GM11168 (cell line): ENCODE measurements at regions not wholly inside any gene's neighbourhood (a gene's known extent, or its start where the extent isn't known, plus 50 kb on each side); places are given as distances from the start of the nearest gene placed in this dataset.

ENCODE experiments used
- in situ Hi-C: fragments of 300-500 bp; cut with MboI; formaldehyde crosslinking; loops from one replicate; pipeline ENCODE4 v1.12.0; 2022; ENCODE audit warnings: low sequenced_read_pairs; ENCODE audit not compliant: unreplicated experiment

- in situ Hi-C loops, result no loop called here
Measured at GRCh38 chr15:85935182-85935581, 140.5 kb upstream of the KLHL25 start.

GRCh38 chr15:85937661-85938060, 142.0 kb upstream of the AGBL1 start:
- in situ Hi-C loops, result no loop called here

- in situ Hi-C loops, result no loop called here
Measured at GRCh38 chr15:85941186-85941855, 138.3 kb upstream of the AGBL1 start.

- in situ Hi-C loops, result no loop called here
Measured at GRCh38 chr15:85942632-85943031, 137.0 kb upstream of the AGBL1 start.

GRCh38 chr15:85943151-85943550, 136.5 kb upstream of the AGBL1 start:
- in situ Hi-C loops, result no loop called here

- in situ Hi-C loops, result no loop called here
Measured at GRCh38 chr15:85943791-85944190, 135.9 kb upstream of the AGBL1 start.

- in situ Hi-C loops, result no loop called here
Measured at GRCh38 chr15:85947021-85947420, 132.7 kb upstream of the AGBL1 start.

- in situ Hi-C loops, result no loop called here
Measured at GRCh38 chr15:85947936-85948335, 131.7 kb upstream of the AGBL1 start.

GRCh38 chr15:85950101-85950500, 129.6 kb upstream of the AGBL1 start:
- in situ Hi-C loops, result no loop called here

- in situ Hi-C loops, result no loop called here
Measured at GRCh38 chr15:85954586-85954985, 125.1 kb upstream of the AGBL1 start.

- in situ Hi-C loops, result no loop called here
Measured at GRCh38 chr15:85955501-85956391, 123.9 kb upstream of the AGBL1 start.

- in situ Hi-C loops, result no loop called here
Measured at GRCh38 chr15:85956532-85957275, 123.0 kb upstream of the AGBL1 start.

- in situ Hi-C loops, result no loop called here
Measured at GRCh38 chr15:85959611-85960010, 120.1 kb upstream of the AGBL1 start.

- in situ Hi-C loops, result no loop called here
Measured at GRCh38 chr15:85960381-85960780, 119.3 kb upstream of the AGBL1 start.

- in situ Hi-C loops, result no loop called here
Measured at GRCh38 chr15:85961821-85962220, 117.8 kb upstream of the AGBL1 start.

- in situ Hi-C loops, result no loop called here
Measured at GRCh38 chr15:85963262-85963760, 116.4 kb upstream of the AGBL1 start.

GRCh38 chr15:85964471-85964870, 115.2 kb upstream of the AGBL1 start:
- in situ Hi-C loops, result no loop called here

- in situ Hi-C loops, result no loop called here
Measured at GRCh38 chr15:85967553-85967952, 112.1 kb upstream of the AGBL1 start.

- in situ Hi-C loops, result no loop called here
Measured at GRCh38 chr15:85972805-85973540, 106.7 kb upstream of the AGBL1 start.
